GM12873 (cell line): ENCODE measurements at regions not wholly inside any gene's neighbourhood (a gene's known extent, or its start where the extent isn't known, plus 50 kb on each side); places are given as distances from the start of the nearest gene placed in this dataset.

ENCODE experiments used
- CTCF ChIP-seq: IDR thresholded peaks from 2 replicates; pipeline ENCODE4 v1.5.1; 2012; ENCODE audit warnings: low read depth, mild to moderate bottlenecking, moderate library complexity, low read length, control low read depth; ENCODE audit not compliant: insufficient read depth; ENCODE audit errors: missing control alignments

- no peak for TF ChIP-seq CTCF
Measured at GRCh38 chr2:194424683-194425209, 1232.3 kb upstream of the SLC39A10 start.

DNA sequence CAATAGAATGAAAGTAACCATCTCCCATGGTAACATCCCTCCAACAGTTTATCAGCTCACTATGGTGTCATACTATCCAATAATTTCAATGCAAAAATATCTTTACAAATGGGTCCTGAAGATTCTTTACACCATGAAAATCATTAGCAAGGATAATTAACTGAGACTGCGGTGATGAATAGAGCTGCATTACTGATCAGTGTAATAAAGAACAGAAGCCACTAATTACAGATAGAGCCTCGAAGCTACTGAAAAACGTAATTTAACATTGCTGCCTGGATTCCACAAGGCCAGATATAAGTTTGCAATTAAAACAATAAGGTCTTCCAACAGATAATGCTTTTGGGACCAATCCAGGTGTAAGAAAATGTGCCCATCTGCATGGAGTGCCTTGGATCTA, 1245.8 kb upstream of the SLC39A10 start:
- no peak for TF ChIP-seq CTCF

DNA sequence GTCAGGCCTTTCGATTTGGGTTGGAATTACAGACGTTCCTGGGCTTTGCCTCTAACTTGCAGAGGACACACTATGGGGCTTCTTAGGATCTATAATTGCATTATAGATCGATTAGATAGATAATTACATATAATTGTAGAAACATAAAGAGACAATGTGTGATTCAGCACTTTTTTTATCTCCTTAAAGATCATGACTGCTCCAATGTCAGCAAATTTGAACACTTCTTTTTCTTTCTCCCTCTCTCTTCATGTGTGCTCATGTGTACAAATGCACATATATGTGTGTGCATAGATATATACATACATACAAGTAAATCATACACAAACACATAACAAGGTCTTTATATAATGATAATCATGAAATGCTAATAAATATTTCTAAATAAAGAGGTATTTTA, 1261.2 kb upstream of the SLC39A10 start:
- no peak for TF ChIP-seq CTCF

GRCh38 chr2:194385376-194385775, 1271.7 kb upstream of the SLC39A10 start:
- TF ChIP-seq CTCF: no peak

DNA sequence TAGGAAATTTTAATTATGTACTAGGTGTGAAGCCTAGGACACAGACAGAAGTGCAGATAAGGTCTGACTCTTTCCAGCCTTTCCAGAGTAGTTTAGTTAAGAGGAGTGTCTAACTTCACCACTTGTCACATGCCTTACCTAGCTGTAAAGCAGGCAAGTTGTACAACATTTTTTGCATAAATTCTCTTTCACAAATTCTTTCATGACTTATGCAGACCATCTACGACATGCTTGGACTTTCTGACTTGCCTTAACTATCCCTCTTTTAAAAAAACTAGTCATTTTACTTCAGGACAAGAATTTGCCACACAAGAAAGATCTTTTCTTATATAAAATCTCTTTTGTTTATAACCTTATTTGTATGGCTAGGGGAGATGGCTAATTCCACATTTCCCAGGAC, 1273.6 kb upstream of the SLC39A10 start:
- TF ChIP-seq CTCF: no peak

- no peak for TF ChIP-seq CTCF
Measured at GRCh38 chr2:194382221-194382620, 1274.8 kb upstream of the SLC39A10 start.

DNA sequence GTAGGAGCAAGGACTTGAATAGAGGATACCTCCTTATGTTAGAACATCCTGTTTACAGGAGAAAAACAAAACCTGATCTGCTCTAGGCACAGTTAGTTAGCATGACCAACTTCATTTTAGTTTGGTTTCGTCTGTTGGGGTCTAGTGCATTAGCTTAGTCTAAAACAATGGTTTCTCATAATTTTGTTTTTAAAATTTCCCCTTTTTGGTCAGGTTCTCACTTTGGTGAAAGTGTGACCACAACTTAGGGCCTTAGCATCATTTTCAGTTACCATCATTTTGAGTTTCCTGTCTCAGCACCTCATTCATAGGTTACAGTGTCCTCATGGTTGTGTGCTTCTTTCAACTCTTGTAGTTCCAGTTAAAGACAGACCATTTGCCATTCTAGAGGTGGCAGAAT, 1277.0 kb upstream of the SLC39A10 start:
- TF ChIP-seq CTCF: no peak
